ENCODE measurements at regions not wholly inside any gene's neighbourhood (a gene's known extent, or its start where the extent isn't known, plus 50 kb on each side); places are given as distances from the start of the nearest gene placed in this dataset.

GRCh38 chr7:88664630-88665233, 94.8 kb upstream of the ZNF804B start:
- no peak for TF ChIP-seq TCF12 (IDR thresholded peaks at IDR 0.05; ENCODE audit: low read depth)
- no peak for TF ChIP-seq EGR1 (IDR thresholded peaks at IDR 0.05)
- TF ChIP-seq, protein P1, sequence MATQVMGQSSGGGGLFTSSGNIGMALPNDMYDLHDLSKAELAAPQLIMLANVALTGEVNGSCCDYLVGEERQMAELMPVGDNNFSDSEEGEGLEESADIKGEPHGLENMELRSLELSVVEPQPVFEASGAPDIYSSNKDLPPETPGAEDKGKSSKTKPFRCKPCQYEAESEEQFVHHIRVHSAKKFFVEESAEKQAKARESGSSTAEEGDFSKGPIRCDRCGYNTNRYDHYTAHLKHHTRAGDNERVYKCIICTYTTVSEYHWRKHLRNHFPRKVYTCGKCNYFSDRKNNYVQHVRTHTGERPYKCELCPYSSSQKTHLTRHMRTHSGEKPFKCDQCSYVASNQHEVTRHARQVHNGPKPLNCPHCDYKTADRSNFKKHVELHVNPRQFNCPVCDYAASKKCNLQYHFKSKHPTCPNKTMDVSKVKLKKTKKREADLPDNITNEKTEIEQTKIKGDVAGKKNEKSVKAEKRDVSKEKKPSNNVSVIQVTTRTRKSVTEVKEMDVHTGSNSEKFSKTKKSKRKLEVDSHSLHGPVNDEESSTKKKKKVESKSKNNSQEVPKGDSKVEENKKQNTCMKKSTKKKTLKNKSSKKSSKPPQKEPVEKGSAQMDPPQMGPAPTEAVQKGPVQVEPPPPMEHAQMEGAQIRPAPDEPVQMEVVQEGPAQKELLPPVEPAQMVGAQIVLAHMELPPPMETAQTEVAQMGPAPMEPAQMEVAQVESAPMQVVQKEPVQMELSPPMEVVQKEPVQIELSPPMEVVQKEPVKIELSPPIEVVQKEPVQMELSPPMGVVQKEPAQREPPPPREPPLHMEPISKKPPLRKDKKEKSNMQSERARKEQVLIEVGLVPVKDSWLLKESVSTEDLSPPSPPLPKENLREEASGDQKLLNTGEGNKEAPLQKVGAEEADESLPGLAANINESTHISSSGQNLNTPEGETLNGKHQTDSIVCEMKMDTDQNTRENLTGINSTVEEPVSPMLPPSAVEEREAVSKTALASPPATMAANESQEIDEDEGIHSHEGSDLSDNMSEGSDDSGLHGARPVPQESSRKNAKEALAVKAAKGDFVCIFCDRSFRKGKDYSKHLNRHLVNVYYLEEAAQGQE (IDR thresholded peaks at IDR 0.05; ENCODE audit: low read depth), result no peak
- TF ChIP-seq CEBPB (IDR thresholded peaks at IDR 0.05), result no peak
- no peak for TF ChIP-seq FOXM1 (IDR thresholded peaks at IDR 0.05; ENCODE audit: borderline replicate concordance, low read depth)
- TF ChIP-seq EP300 (IDR thresholded peaks at IDR 0.05; ENCODE audit: borderline replicate concordance), result no peak
- no peak for TF ChIP-seq USF1 (IDR thresholded peaks at IDR 0.05)
- TF ChIP-seq RAD21 (IDR thresholded peaks at IDR 0.05; ENCODE audit: low read depth), result no peak
- TF ChIP-seq TEAD4 (IDR thresholded peaks at IDR 0.05), result no peak
- no peak for TF ChIP-seq MAX (IDR thresholded peaks at IDR 0.05)
- TF ChIP-seq NFIC (IDR thresholded peaks at IDR 0.05), result no peak
- no peak for TF ChIP-seq ZBTB7A (IDR thresholded peaks at IDR 0.05; ENCODE audit: low read depth)
- TF ChIP-seq TAF1 (IDR thresholded peaks at IDR 0.05; ENCODE audit: low read depth), result no peak
- TF ChIP-seq YY1 (IDR thresholded peaks at IDR 0.05; ENCODE audit: low read depth), result no peak
- TF ChIP-seq CREB1 (IDR thresholded peaks at IDR 0.05; ENCODE audit: low read depth), result no peak

- no peak for TF ChIP-seq CEBPB (IDR thresholded peaks at IDR 0.05)
- TF ChIP-seq EP300 (IDR thresholded peaks at IDR 0.05; ENCODE audit: borderline replicate concordance), result no peak
- TF ChIP-seq ZBTB7A (IDR thresholded peaks at IDR 0.05; ENCODE audit: low read depth), result no peak
- TF ChIP-seq MAX (IDR thresholded peaks at IDR 0.05), result no peak
- TF ChIP-seq FOXM1 (IDR thresholded peaks at IDR 0.05; ENCODE audit: borderline replicate concordance, low read depth), result no peak
- no peak for TF ChIP-seq NFIC (IDR thresholded peaks at IDR 0.05)
- TF ChIP-seq EGR1 (IDR thresholded peaks at IDR 0.05), result no peak
- no peak for TF ChIP-seq TEAD4 (IDR thresholded peaks at IDR 0.05)
Measured at GRCh38 chr7:88661921-88662320, 97.6 kb upstream of the ZNF804B start.

GRCh38 chr7:88647825-88648224, 111.7 kb upstream of the ZNF804B start:
- no peak for TF ChIP-seq CREB1 (IDR thresholded peaks at IDR 0.05; ENCODE audit: low read depth)
- TF ChIP-seq NFIC (IDR thresholded peaks at IDR 0.05), result no peak
- TF ChIP-seq, protein P1 (IDR thresholded peaks at IDR 0.05; ENCODE audit: low read depth), result no peak
- TF ChIP-seq MAX (IDR thresholded peaks at IDR 0.05), result no peak
- TF ChIP-seq EGR1 (IDR thresholded peaks at IDR 0.05), result no peak
- no peak for TF ChIP-seq TEAD4 (IDR thresholded peaks at IDR 0.05)
- TF ChIP-seq FOXM1 (IDR thresholded peaks at IDR 0.05; ENCODE audit: borderline replicate concordance, low read depth), result no peak
- TF ChIP-seq EP300 (IDR thresholded peaks at IDR 0.05; ENCODE audit: borderline replicate concordance), result no peak
- TF ChIP-seq TAF1 (IDR thresholded peaks at IDR 0.05; ENCODE audit: low read depth), result no peak
- no peak for TF ChIP-seq RAD21 (IDR thresholded peaks at IDR 0.05; ENCODE audit: low read depth)

DNA sequence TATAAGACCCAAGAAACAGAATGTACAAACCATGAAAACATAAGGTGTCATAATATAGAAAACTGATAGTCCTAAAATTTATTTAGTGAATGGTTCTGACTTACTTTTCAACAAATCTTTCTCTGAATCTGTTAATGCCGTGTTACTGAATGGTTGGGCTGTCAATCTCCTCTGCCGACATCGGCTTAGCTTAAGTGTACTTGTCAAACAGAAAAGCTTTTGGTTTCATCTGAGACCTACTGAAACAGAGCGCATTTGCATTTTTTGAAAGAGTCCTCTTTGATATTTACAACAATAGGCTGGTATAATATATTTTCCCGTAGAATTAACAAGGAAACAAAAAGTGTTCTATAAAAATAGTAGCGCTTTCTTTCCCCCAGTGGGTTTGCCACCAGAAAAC, 120.9 kb upstream of the ZNF804B start:
- TF ChIP-seq TCF12 (IDR thresholded peaks at IDR 0.05; ENCODE audit: low read depth) (no peak), NFIC (IDR thresholded peaks at IDR 0.05) (no peak), RAD21 (IDR thresholded peaks at IDR 0.05; ENCODE audit: low read depth) (no peak), YY1 (IDR thresholded peaks at IDR 0.05; ENCODE audit: low read depth) (no peak), FOXM1 (IDR thresholded peaks at IDR 0.05; ENCODE audit: borderline replicate concordance, low read depth) (no peak), USF1 (IDR thresholded peaks at IDR 0.05) (no peak), EGR1 (IDR thresholded peaks at IDR 0.05) (no peak), CEBPB (IDR thresholded peaks at IDR 0.05) (no peak), EP300 (IDR thresholded peaks at IDR 0.05; ENCODE audit: borderline replicate concordance) (no peak), CREB1 (IDR thresholded peaks at IDR 0.05; ENCODE audit: low read depth) (no peak)

DNA sequence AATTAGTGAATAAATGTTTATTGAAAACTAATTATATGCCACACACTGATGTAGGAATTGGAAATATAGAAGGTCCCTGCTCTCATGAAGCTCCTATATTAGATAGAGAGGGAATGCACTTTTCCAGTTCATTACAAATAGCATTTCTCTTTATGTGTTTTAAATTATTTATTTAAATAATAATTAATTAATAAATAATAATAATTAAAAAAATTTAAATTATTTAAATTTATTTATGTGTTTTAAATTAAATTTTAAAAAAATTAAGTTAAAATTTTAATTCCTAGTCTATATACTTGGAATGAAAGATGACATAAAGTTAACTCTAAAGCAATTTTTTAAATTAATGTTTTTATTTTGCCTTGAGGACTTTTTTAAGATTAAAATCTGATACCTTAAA, 121.7 kb upstream of the ZNF804B start:
- TF ChIP-seq TCF12 (IDR thresholded peaks at IDR 0.05; ENCODE audit: low read depth) (no peak), CEBPB (IDR thresholded peaks at IDR 0.05) (no peak)

DNA sequence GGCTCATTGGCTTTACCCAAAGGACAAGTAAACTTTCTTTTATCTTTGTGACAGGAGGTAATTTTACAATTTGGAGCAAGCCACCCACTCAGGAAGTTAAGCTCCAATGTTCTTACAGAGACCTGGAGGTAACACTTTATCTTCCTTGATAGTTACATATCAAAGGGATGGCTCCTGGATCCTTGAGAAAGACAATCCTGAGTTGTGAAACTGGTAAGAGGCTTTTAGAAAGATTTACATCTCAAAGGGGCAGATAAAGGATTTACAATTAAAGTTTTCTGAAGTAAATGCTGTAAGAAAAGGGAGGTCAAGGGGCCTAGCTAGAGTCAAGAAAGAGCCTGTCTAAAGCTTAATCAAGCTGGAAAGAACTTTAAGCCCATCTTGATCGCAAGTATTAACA, 124.4 kb upstream of the ZNF804B start:
- no peak for TF ChIP-seq TEAD4 (IDR thresholded peaks at IDR 0.05)
- no peak for TF ChIP-seq MAX (IDR thresholded peaks at IDR 0.05)
- TF ChIP-seq FOXM1 (IDR thresholded peaks at IDR 0.05; ENCODE audit: borderline replicate concordance, low read depth), result no peak
- no peak for TF ChIP-seq TCF12 (IDR thresholded peaks at IDR 0.05; ENCODE audit: low read depth)
- TF ChIP-seq USF1 (IDR thresholded peaks at IDR 0.05), result no peak
- TF ChIP-seq, protein P1 (IDR thresholded peaks at IDR 0.05; ENCODE audit: low read depth), result no peak
- TF ChIP-seq CEBPB (IDR thresholded peaks at IDR 0.05), result no peak
- TF ChIP-seq YY1 (IDR thresholded peaks at IDR 0.05; ENCODE audit: low read depth), result no peak
- no peak for TF ChIP-seq RAD21 (IDR thresholded peaks at IDR 0.05; ENCODE audit: low read depth)
- TF ChIP-seq CREB1 (IDR thresholded peaks at IDR 0.05; ENCODE audit: low read depth), result no peak
- TF ChIP-seq NFIC (IDR thresholded peaks at IDR 0.05), result no peak
- TF ChIP-seq ZBTB7A (IDR thresholded peaks at IDR 0.05; ENCODE audit: low read depth), result no peak
- TF ChIP-seq EGR1 (IDR thresholded peaks at IDR 0.05), result no peak
- TF ChIP-seq TAF1 (IDR thresholded peaks at IDR 0.05; ENCODE audit: low read depth), result no peak
- no peak for TF ChIP-seq EP300 (IDR thresholded peaks at IDR 0.05; ENCODE audit: borderline replicate concordance)
